Transverse colon (tissue), 4 donors: ENCODE measurements at regions not wholly inside any gene's neighbourhood (a gene's known extent, or its start where the extent isn't known, plus 50 kb on each side); places are given as distances from the start of the nearest gene placed in this dataset.

ENCODE experiments used
- DNase-seq: peaks from one replicate; pipeline ENCODE4 v3.0.0-alpha.2; 2019
- H3K27ac ChIP-seq, 4 donors: fragments of 200-600 bp; sonication (generic); 2 replicates each; pipeline ENCODE4 v1.5.1; 2016 to 2018; ENCODE audit warnings: inconsistent platforms in 4 of 4
- H3K27me3 ChIP-seq: fragments of 200-600 bp; sonication (generic); 2 replicates; pipeline ENCODE4 v1.5.1; 2017; ENCODE audit warnings: inconsistent platforms
- H3K36me3 ChIP-seq, 4 donors: fragments of 200-600 bp; sonication (generic); 2 replicates each; pipeline ENCODE4 v1.5.1; 2017 to 2019; ENCODE audit warnings: inconsistent platforms in 4 of 4
- H3K4me1 ChIP-seq, 4 donors: fragments of 200-600 bp; sonication (generic); 2 replicates each; pipeline ENCODE4 v1.5.1; 2017 to 2020; ENCODE audit warnings: inconsistent platforms in 4 of 4
- H3K4me3 ChIP-seq, 4 donors: fragments of 200-600 bp; sonication (generic); 1 replicate in 1 of 4; 2 replicates in 3 of 4; pipeline versions ENCODE4 v1.5.1 to v1.6.1; 2017 to 2019; ENCODE audit warnings: inconsistent platforms in 4 of 4
- H3K9me3 ChIP-seq, 2 donors: fragments of 200-600 bp; sonication (generic); 2 replicates each; pipeline ENCODE4 v1.5.1; 2017 to 2019; ENCODE audit warnings: inconsistent platforms in 2 of 2
- EP300 ChIP-seq: sonication (generic); formaldehyde crosslinking; IDR thresholded peaks from one replicate; pipeline ENCODE4 v1.6.1; 2017; ENCODE audit warnings: antibody characterized with exemption, low read depth
- POLR2A ChIP-seq: fragments of 450-650 bp; IDR thresholded peaks from one replicate; pipeline ENCODE4 v1.6.1; 2016; ENCODE audit warnings: antibody characterized with exemption, mild to moderate bottlenecking, moderate library complexity
- POLR2AphosphoS5 ChIP-seq, 3 donors: sonication (generic); formaldehyde crosslinking; IDR thresholded peaks; one replicate each; pipeline ENCODE4 v1.6.1; 2016; ENCODE audit warnings: antibody characterized with exemption in 3 of 3
- WGBS, 2 donors: methylation state at CpG; one replicate each; pipeline ENCODE4 v1.1.5; 2018; ENCODE audit warnings: low coverage in 1 of 2; 5-methylcytosine and 5-hydroxymethylcytosine counted together
- in situ Hi-C, 4 donors: fragments of 200-750 bp; cut with MboI; loops; one replicate each; pipeline versions ENCODE4 v1.15.0 to v1.15.1; 2017; ENCODE audit warnings: low sequenced_read_pairs in 3 of 4, low pct_ligation_motif_present in 1 of 4, low pct_unique_long_range_greater_than_20kb in 1 of 4
- intact Hi-C: fragments of 100-400 bp; cut with DNase I; formaldehyde crosslinking; loops from one replicate; pipeline ENCODE4 v1.15.1; 2023; ENCODE audit warnings: low total_unique reads
- TF ChIP-seq, protein P1 (sequence below), 5 experiments: fragments of 200-600 bp in 3 of 5; fragments of 450-650 bp in 2 of 5; sonication (generic) in 3 of 5; IDR thresholded peaks; 1 replicate in 2 of 5; 2 replicates in 3 of 5; pipeline ENCODE4 v1.5.1; 2016 to 2017; ENCODE audit warnings: antibody characterized with exemption in 5 of 5, inconsistent platforms in 3 of 5, mild to moderate bottlenecking in 2 of 5, moderate library complexity in 1 of 5

DNA sequence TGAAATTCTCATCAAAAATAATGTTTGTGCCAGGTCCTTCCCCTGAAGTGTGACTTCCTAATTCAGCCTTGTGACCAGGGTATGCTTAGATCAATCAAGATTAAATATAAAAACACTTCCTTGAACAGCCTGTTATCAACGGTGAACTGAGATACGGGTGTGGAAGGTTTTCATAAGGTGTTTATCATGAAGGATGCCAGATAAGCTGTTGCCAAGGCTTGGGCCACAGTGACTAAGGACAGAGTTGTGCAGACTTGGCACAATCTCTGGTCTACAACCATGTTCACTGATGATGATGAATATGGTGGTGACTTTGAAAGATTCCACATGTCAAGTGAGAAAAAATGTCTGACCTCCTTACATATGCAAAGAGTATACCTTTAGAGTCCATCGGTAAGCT is 51.3 kb upstream of the LIN7A start:
- peak; percentile 14 for DNase-seq
- WGBS, 2 donors: 41 to 91% methylated on average over 1 to 3 of the region's 3 CpGs
- TF ChIP-seq, protein P1, sequence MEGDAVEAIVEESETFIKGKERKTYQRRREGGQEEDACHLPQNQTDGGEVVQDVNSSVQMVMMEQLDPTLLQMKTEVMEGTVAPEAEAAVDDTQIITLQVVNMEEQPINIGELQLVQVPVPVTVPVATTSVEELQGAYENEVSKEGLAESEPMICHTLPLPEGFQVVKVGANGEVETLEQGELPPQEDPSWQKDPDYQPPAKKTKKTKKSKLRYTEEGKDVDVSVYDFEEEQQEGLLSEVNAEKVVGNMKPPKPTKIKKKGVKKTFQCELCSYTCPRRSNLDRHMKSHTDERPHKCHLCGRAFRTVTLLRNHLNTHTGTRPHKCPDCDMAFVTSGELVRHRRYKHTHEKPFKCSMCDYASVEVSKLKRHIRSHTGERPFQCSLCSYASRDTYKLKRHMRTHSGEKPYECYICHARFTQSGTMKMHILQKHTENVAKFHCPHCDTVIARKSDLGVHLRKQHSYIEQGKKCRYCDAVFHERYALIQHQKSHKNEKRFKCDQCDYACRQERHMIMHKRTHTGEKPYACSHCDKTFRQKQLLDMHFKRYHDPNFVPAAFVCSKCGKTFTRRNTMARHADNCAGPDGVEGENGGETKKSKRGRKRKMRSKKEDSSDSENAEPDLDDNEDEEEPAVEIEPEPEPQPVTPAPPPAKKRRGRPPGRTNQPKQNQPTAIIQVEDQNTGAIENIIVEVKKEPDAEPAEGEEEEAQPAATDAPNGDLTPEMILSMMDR (IDR thresholded peaks at IDR 0.05): no peak
- TF ChIP-seq EP300 (no peak), POLR2A (no peak), POLR2AphosphoS5 (IDR thresholded peaks at IDR 0.05) (no peak)
- no peaks in the 10 kb centered on the region for H3K9me3 ChIP-seq
- intact Hi-C loops: no loop called here
- no peak overlapping the region for H3K27ac ChIP-seq
- in situ Hi-C loops: no loop called here
- no peaks in the 10 kb centered on the region for H3K36me3 ChIP-seq
- peaks cover 0 to 5% (median 0%) of the 10 kb centered on the region in 4 donors for H3K4me1 ChIP-seq
- no peak overlapping the region for H3K4me3 ChIP-seq
- H3K27me3 ChIP-seq: no peaks in the 10 kb centered on the region
